ENCODE measurements at regions not wholly inside any gene's neighbourhood (a gene's known extent, or its start where the extent isn't known, plus 50 kb on each side); places are given as distances from the start of the nearest gene placed in this dataset.
A peak's percentile ranks its signal among the peaks of the same experiment; 100 is the strongest.

GRCh38 chr3:127461286-127461910, 129.1 kb downstream of the TPRA1 start:
- no peak overlapping the region for H3K27ac ChIP-seq
- H3K36me3 ChIP-seq, result no peaks in the 10 kb centered on the region
- peaks cover 4 to 29% of the 10 kb centered on the region in 2 donors for H3K27me3 ChIP-seq
- H3K4me1 ChIP-seq, result peaks cover 0 to 9% (median 8%) of the 10 kb centered on the region in 4 donors
- H3K9me3 ChIP-seq, result no peaks in the 10 kb centered on the region
- H3K4me3 ChIP-seq, result no peak overlapping the region
- no peak for DNase-seq
- intact Hi-C loops (cut with DNase I; ENCODE audit: low total_unique reads), result no loop called here
- no peak for TF ChIP-seq CTCF (IDR thresholded peaks at IDR 0.05)

- H3K27me3 ChIP-seq, result peaks cover 4 to 42% of the 10 kb centered on the region in 2 donors
- DNase-seq, result no peak
- no peaks in the 10 kb centered on the region for H3K36me3 ChIP-seq
- H3K9me3 ChIP-seq, result no peaks in the 10 kb centered on the region
- no peak for TF ChIP-seq CTCF (IDR thresholded peaks at IDR 0.05)
- H3K4me1 ChIP-seq, result peaks cover 0 to 24% (median 23%) of the 10 kb centered on the region in 4 donors
- H3K27ac ChIP-seq, result no peak overlapping the region
- no peak overlapping the region for H3K4me3 ChIP-seq
- intact Hi-C loops (cut with DNase I; ENCODE audit: low total_unique reads), result loop anchor here (5.0 to 10.0 kb wide), 3 partner anchors 705 to 935 kb away; partner anchors contain the start of gene CHST13
Measured at GRCh38 chr3:127459891-127460290, 130.6 kb downstream of the TPRA1 start.

- Histone ChIP-seq H3K27me3 (peaks cover 4 to 51% of the 10 kb centered on the region in 2 donors), H3K9me3 (no peaks in the 10 kb centered on the region), H3K4me3 (no peak overlapping the region), H3K4me1 (peaks cover 0 to 24% (median 23%) of the 10 kb centered on the region in 4 donors), H3K36me3 (no peaks in the 10 kb centered on the region), H3K27ac (no peak overlapping the region)
- DNase-seq, result no peak
- TF ChIP-seq CTCF (IDR thresholded peaks at IDR 0.05), result no peak
- intact Hi-C loops (cut with DNase I; ENCODE audit: low total_unique reads), result loop anchor here (5.0 to 10.0 kb wide), 3 partner anchors 704 to 934 kb away; partner anchors contain the start of gene CHST13
Measured at GRCh38 chr3:127458696-127459604, 131.6 kb downstream of the TPRA1 start.

- Histone ChIP-seq H3K9me3 (no peaks in the 10 kb centered on the region), H3K27me3 (peaks cover 4 to 62% of the 10 kb centered on the region in 2 donors), H3K36me3 (no peaks in the 10 kb centered on the region), H3K4me3 (no peak overlapping the region), H3K27ac (no peak overlapping the region), H3K4me1 (peaks cover 0 to 24% (median 23%) of the 10 kb centered on the region in 4 donors)
- intact Hi-C loops (cut with DNase I; ENCODE audit: low total_unique reads), result loop anchor here (5.0 to 10.0 kb wide), 3 partner anchors 703 to 933 kb away; partner anchors contain the start of gene CHST13
- TF ChIP-seq CTCF (IDR thresholded peaks at IDR 0.05), result no peak
- no peak for DNase-seq
Measured at GRCh38 chr3:127457546-127458145, 132.9 kb downstream of the TPRA1 start.

GRCh38 chr3:127457094-127457475, 133.4 kb downstream of the TPRA1 start:
- Histone ChIP-seq H3K27ac (no peak overlapping the region), H3K9me3 (no peaks in the 10 kb centered on the region), H3K27me3 (peaks cover 4 to 67% of the 10 kb centered on the region in 2 donors), H3K4me3 (peak overlapping the region in 1 of 2 donors; percentile 13), H3K36me3 (no peaks in the 10 kb centered on the region), H3K4me1 (peaks cover 0 to 24% (median 23%) of the 10 kb centered on the region in 4 donors)
- peak; percentile 25 to 66 for DNase-seq
- TF ChIP-seq CTCF (IDR thresholded peaks at IDR 0.05), result no peak
- intact Hi-C loops (cut with DNase I; ENCODE audit: low total_unique reads), result loop anchor here (5.0 to 10.0 kb wide), 3 partner anchors 702 to 932 kb away; partner anchors contain the start of gene CHST13
